Colonic mucosa (tissue), 4 donors: ENCODE measurements at regions not wholly inside any gene's neighbourhood (a gene's known extent, or its start where the extent isn't known, plus 50 kb on each side); places are given as distances from the start of the nearest gene placed in this dataset.

Source experiments
- DNase-seq: peaks from one replicate; pipeline ENCODE4 v3.0.0-alpha.2; 2020
- H3K27ac ChIP-seq: fragments of 200-600 bp; one replicate; pipeline ENCODE4 v1.8.0; 2021
- H3K27me3 ChIP-seq: fragments of 200-600 bp; one replicate; pipeline ENCODE4 v1.8.0; 2021
- H3K36me3 ChIP-seq: fragments of 200-600 bp; one replicate; pipeline ENCODE4 v1.8.0; 2021
- H3K4me1 ChIP-seq: fragments of 200-600 bp; one replicate; pipeline ENCODE4 v1.8.0; 2021; ENCODE audit warnings: mild to moderate bottlenecking
- H3K4me3 ChIP-seq: fragments of 200-600 bp; one replicate; pipeline ENCODE4 v1.8.0; 2021
- H3K9ac ChIP-seq, 2 donors: one replicate each; pipeline ENCODE4 v1.7.0; 2013; ENCODE audit warnings: control low read depth in 2 of 2, low read depth in 2 of 2, low read length in 2 of 2
- H3K9me3 ChIP-seq: fragments of 200-600 bp; one replicate; pipeline ENCODE4 v1.8.0; 2021
- intact Hi-C: fragments of 100-400 bp; cut with DNase I; formaldehyde crosslinking; loops from one replicate; pipeline ENCODE4 v1.14.1; 2022
- TF ChIP-seq, protein P1 (sequence below): fragments of 200-600 bp; IDR thresholded peaks from one replicate; pipeline ENCODE4 v1.8.0; 2022; ENCODE audit warnings: antibody characterized with exemption, mild to moderate bottlenecking
- donor health status: healthy.
- donor health status: DM: no; HTN: no; CAD: no.
- donor health status: DM: no; HTN: no; CAD: no.

DNA sequence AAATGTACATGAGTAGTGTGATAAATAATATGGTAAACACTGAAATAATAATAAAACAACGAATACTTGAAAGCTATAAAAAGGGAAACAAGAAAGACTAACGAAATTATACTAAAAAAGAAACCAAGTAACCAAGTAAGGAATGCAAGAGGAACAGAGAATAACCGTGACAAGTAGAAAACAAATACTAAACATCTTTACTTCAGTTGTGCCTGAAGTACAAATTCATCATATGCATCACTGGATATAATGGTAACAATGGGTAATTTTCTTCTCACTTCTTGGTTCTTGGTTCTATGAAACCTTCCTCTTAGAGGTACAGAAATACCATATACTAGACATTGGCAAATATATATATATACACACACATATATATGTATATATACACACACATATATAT, 1093.6 kb upstream of the B3GALT2 start:
- Histone ChIP-seq H3K36me3 (no peaks in the 10 kb centered on the region), H3K9ac (no peak overlapping the region), H3K4me1 (no peaks in the 10 kb centered on the region), H3K9me3 (no peaks in the 10 kb centered on the region), H3K4me3 (no peak overlapping the region), H3K27me3 (no peaks in the 10 kb centered on the region), H3K27ac (no peak overlapping the region)
- TF ChIP-seq, protein P1, sequence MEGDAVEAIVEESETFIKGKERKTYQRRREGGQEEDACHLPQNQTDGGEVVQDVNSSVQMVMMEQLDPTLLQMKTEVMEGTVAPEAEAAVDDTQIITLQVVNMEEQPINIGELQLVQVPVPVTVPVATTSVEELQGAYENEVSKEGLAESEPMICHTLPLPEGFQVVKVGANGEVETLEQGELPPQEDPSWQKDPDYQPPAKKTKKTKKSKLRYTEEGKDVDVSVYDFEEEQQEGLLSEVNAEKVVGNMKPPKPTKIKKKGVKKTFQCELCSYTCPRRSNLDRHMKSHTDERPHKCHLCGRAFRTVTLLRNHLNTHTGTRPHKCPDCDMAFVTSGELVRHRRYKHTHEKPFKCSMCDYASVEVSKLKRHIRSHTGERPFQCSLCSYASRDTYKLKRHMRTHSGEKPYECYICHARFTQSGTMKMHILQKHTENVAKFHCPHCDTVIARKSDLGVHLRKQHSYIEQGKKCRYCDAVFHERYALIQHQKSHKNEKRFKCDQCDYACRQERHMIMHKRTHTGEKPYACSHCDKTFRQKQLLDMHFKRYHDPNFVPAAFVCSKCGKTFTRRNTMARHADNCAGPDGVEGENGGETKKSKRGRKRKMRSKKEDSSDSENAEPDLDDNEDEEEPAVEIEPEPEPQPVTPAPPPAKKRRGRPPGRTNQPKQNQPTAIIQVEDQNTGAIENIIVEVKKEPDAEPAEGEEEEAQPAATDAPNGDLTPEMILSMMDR = no peak
- DNase-seq = no peak
- intact Hi-C loops = no loop called here

DNA sequence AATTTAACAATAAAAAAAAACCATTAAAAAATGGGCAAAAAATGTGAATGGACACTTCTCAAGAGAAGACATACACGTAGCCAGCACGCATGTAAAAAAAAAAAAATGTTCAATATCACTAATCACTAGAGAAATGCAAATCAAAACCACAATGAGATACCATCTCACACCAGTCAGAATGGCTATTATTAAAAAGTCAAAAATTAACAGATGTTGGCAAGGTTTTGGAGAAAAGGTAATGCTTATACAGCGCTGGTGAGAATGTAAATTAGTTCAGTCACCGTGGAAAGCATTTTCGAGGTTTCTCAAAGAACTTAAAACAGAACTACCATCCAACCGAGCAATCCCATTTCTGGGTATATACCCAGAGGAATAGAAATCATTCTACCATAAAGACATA, 1091.5 kb upstream of the B3GALT2 start:
- intact Hi-C loops = no loop called here
- no peaks in the 10 kb centered on the region for H3K9me3 ChIP-seq
- no peak overlapping the region for H3K4me3 ChIP-seq
- H3K4me1 ChIP-seq = no peaks in the 10 kb centered on the region
- no peak overlapping the region for H3K27ac ChIP-seq
- no peak for DNase-seq
- H3K27me3 ChIP-seq = no peaks in the 10 kb centered on the region
- TF ChIP-seq, protein P1 = no peak
- H3K9ac ChIP-seq = no peak overlapping the region
- H3K36me3 ChIP-seq = no peaks in the 10 kb centered on the region

DNA sequence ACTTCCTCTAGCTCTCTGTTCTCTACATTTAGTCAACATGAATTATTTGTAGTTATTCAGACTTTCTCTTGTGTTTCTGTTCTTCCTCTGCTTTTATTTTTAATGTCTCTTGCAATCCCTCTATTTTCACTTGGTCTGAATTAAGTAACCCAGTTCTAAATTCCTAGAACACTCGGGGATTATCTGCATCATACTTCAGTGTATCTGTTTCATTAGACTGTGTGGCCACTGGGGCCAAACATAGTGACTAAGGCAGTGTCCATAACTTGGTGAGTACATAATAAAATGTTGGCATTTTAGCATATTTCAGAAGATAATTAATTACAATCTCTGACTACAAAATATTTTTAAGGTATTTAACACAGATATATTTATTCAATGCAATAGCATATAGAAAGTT, 1087.2 kb upstream of the B3GALT2 start:
- Histone ChIP-seq H3K27me3 (no peaks in the 10 kb centered on the region), H3K27ac (no peak overlapping the region), H3K4me3 (no peak overlapping the region), H3K9me3 (no peaks in the 10 kb centered on the region), H3K4me1 (no peaks in the 10 kb centered on the region), H3K36me3 (no peaks in the 10 kb centered on the region), H3K9ac (no peak overlapping the region)
- TF ChIP-seq, protein P1 = no peak
- intact Hi-C loops = no loop called here
- no peak for DNase-seq

DNA sequence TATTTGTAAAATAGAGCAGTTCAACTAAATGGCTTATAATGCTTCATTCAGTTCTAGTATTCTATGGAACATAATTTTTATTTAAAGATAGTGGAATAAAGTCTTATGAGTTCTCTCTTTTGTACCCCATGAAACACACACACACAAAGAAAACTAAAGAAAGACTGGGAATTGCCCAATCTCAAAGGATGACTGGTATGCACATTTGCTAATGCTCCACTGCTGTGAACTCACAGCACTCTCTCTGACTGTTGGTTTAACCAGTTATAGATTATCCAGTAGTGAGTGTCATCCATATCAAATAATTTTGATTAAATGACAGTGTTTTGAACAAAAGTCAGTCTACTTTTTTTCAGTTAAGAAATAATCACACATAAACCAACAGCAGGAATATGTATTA, 1082.4 kb upstream of the B3GALT2 start:
- DNase-seq = no peak
- Histone ChIP-seq H3K27ac (no peak overlapping the region), H3K4me1 (no peaks in the 10 kb centered on the region), H3K9me3 (no peaks in the 10 kb centered on the region), H3K36me3 (no peaks in the 10 kb centered on the region), H3K27me3 (no peaks in the 10 kb centered on the region), H3K9ac (no peak overlapping the region), H3K4me3 (no peak overlapping the region)
- intact Hi-C loops = no loop called here
- TF ChIP-seq, protein P1 = no peak

DNA sequence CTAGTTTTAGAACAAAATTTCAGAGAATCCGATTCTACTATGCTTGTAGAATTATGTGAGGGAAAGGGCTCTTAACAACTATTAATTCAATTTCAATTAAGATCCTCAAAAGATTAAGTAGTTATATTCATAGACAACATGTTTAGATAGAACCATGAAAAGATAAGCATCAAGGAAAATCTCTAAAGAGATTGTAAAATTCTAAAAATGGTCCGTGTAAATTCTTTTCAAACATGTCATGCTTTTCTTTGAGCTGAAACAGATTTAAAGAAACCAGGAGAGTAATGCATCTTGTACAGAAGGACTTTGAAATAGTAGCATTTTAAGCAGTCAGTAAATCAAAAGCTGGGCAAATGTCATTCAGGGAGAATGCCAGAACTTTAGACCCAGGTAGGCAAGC, 1080.6 kb upstream of the B3GALT2 start:
- no peaks in the 10 kb centered on the region for H3K27me3 ChIP-seq
- H3K27ac ChIP-seq = no peak overlapping the region
- TF ChIP-seq, protein P1 = no peak
- no peak overlapping the region for H3K4me3 ChIP-seq
- H3K4me1 ChIP-seq = no peaks in the 10 kb centered on the region
- no peaks in the 10 kb centered on the region for H3K36me3 ChIP-seq
- H3K9me3 ChIP-seq = no peaks in the 10 kb centered on the region
- intact Hi-C loops = no loop called here
- no peak overlapping the region for H3K9ac ChIP-seq
- DNase-seq = no peak

DNA sequence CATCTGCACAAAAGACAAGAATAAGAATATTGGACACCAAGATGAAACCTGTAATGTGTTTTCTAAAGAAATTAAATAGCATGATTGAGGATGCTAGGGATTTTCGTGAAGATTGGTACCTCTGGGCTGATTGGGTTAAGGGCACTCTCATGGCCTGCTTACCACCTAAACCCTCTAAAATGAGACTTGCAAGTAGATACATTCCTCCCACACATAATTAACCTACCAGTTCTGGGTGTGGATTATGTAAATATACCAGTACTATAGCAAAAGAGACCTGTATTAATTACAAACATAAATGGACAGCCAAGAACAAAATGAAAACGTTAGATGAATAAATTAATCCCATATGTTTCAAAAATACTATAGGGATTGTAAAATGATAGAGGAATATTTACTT, 1069.6 kb upstream of the B3GALT2 start:
- intact Hi-C loops = no loop called here
- Histone ChIP-seq H3K27ac (no peak overlapping the region), H3K36me3 (no peaks in the 10 kb centered on the region), H3K4me3 (no peak overlapping the region), H3K27me3 (no peaks in the 10 kb centered on the region), H3K4me1 (no peaks in the 10 kb centered on the region), H3K9ac (no peak overlapping the region), H3K9me3 (no peaks in the 10 kb centered on the region)
- DNase-seq = no peak
- TF ChIP-seq, protein P1 = no peak
